ENCODE measurements at regions not wholly inside any gene's neighbourhood (a gene's known extent, or its start where the extent isn't known, plus 50 kb on each side); places are given as distances from the start of the nearest gene placed in this dataset.

DNA sequence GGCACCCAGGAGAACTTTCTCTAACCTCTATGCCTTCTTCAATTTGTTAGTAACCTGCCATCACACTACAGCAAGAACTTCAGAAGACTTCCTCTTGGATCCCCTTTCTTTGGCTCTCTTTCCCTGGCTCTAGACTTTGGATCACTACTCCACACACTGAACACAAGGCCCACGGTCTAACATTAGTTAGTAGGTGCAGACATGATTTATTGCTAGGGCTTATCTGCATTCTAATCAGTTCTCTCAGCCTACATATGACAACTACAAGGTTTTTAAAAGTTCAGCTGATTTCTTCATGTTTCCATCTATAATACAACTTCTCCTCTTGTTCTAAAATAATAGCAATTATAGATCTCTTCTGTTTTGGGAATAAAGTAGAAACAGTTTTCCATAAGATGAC lies 209.1 kb upstream of the ANXA10 start:
- DNase-seq, result no peak

DNA sequence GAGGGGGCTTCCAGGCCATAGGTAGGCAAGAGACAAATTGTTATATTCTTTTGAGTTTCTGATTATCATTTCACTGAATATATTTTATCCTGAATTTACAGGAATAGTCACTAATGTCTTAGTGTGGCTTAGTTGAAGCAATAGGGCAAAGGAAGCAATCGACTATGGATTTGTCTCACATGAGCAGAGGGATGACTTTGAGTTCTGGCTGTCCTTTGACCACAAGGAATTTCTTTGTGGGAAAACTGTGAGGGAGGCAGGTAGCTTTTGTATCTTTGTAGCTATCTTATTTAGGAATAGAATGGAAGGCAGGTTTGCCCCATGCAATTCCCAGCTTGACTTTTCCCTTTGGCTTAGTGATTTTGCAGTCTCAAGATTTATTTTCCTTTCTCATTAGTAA lies 207.3 kb upstream of the ANXA10 start:
- DNase-seq, result no peak
- Mint-ChIP-seq H3K27ac (ENCODE audit: unreplicated experiment) (no peak overlapping the region), H3K36me3 (ENCODE audit: insufficient read depth, unreplicated experiment) (no peaks in the 10 kb centered on the region), H3K4me3 (ENCODE audit: low read depth, unreplicated experiment) (no peak overlapping the region), H3K27me3 (ENCODE audit: unreplicated experiment) (no peaks in the 10 kb centered on the region), H3K9me3 (ENCODE audit: low read depth, unreplicated experiment) (no peaks in the 10 kb centered on the region), H3K4me1 (ENCODE audit: low read depth, unreplicated experiment) (no peaks in the 10 kb centered on the region)
- no TSS peak for BruUV-seq (replicated peaks)
- intact Hi-C loops (cut with micrococcal nuclease; ENCODE audit: unreplicated experiment), result no loop called here
- TF ChIP-seq, protein P1, sequence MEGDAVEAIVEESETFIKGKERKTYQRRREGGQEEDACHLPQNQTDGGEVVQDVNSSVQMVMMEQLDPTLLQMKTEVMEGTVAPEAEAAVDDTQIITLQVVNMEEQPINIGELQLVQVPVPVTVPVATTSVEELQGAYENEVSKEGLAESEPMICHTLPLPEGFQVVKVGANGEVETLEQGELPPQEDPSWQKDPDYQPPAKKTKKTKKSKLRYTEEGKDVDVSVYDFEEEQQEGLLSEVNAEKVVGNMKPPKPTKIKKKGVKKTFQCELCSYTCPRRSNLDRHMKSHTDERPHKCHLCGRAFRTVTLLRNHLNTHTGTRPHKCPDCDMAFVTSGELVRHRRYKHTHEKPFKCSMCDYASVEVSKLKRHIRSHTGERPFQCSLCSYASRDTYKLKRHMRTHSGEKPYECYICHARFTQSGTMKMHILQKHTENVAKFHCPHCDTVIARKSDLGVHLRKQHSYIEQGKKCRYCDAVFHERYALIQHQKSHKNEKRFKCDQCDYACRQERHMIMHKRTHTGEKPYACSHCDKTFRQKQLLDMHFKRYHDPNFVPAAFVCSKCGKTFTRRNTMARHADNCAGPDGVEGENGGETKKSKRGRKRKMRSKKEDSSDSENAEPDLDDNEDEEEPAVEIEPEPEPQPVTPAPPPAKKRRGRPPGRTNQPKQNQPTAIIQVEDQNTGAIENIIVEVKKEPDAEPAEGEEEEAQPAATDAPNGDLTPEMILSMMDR (IDR thresholded peaks at IDR 0.05; ENCODE audit: unreplicated experiment), result no peak
- CTCF ChIA-PET, result no interaction called here

More for the DNA sequence above, 209.1 kb upstream of the ANXA10 start:
- TF ChIP-seq, protein P1 (IDR thresholded peaks at IDR 0.05; ENCODE audit: unreplicated experiment), result no peak
- CTCF ChIA-PET, result interaction anchor here (0.5 kb wide), 1 partner anchor 96 kb away, joined by 3 read pairs; no protein-coding TSS in a partner anchor
- H3K4me1 Mint-ChIP-seq (ENCODE audit: low read depth, unreplicated experiment), result no peaks in the 10 kb centered on the region
- H3K4me3 Mint-ChIP-seq (ENCODE audit: low read depth, unreplicated experiment), result no peak overlapping the region
- BruUV-seq (replicated peaks), result no TSS peak
- intact Hi-C loops (cut with micrococcal nuclease; ENCODE audit: unreplicated experiment), result no loop called here
- H3K36me3 Mint-ChIP-seq (ENCODE audit: insufficient read depth, unreplicated experiment), result no peaks in the 10 kb centered on the region
- H3K27ac Mint-ChIP-seq (ENCODE audit: unreplicated experiment), result no peak overlapping the region
- no peaks in the 10 kb centered on the region for H3K27me3 Mint-ChIP-seq (ENCODE audit: unreplicated experiment)
- H3K9me3 Mint-ChIP-seq (ENCODE audit: low read depth, unreplicated experiment), result no peaks in the 10 kb centered on the region

DNA sequence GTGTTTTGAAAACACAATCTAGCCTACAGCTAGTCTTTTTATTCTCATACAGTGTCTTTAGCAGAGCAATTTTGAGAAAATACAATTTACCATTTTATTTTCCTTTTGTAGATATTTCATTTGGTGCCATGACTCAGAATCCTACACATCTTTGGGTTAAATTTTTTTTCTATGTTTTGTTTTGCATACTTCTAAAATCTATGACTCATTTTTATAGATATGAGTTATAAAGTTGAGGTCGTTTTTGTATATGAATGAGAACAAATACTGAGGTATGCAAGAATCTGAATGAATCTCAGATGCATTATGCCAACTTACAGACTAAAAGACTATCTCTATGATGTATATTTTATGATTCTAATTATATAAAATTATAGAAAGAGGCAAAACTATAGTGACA lies 206.5 kb upstream of the ANXA10 start:
- TF ChIP-seq, protein P1 (IDR thresholded peaks at IDR 0.05; ENCODE audit: unreplicated experiment), result no peak
- H3K27ac Mint-ChIP-seq (ENCODE audit: unreplicated experiment), result no peak overlapping the region
- H3K4me3 Mint-ChIP-seq (ENCODE audit: low read depth, unreplicated experiment), result no peak overlapping the region
- no TSS peak for BruUV-seq (replicated peaks)
- DNase-seq, result no peak
- intact Hi-C loops (cut with micrococcal nuclease; ENCODE audit: unreplicated experiment), result no loop called here
- H3K4me1 Mint-ChIP-seq (ENCODE audit: low read depth, unreplicated experiment), result no peaks in the 10 kb centered on the region
- H3K36me3 Mint-ChIP-seq (ENCODE audit: insufficient read depth, unreplicated experiment), result no peaks in the 10 kb centered on the region
- CTCF ChIA-PET, result no interaction called here
- H3K27me3 Mint-ChIP-seq (ENCODE audit: unreplicated experiment), result no peaks in the 10 kb centered on the region
- no peaks in the 10 kb centered on the region for H3K9me3 Mint-ChIP-seq (ENCODE audit: low read depth, unreplicated experiment)

DNA sequence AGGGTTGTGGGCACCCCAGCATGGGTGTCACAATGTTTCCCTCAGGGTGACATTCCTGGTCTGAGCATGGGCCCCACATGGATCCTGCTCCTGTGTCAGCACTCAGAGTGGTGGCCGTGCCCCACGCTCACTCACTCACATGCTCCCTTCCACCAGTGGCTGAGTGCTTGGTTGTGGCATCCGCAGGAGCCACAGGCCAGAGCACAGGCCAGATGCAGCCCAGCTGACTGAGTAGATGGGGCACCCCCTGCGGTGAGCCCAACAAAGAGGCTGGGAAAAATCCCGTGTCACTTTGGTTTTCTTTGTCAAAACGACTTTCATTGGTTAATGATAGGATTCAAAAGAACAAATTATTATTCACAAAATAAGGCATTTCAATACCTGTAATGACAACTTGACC lies 204.6 kb upstream of the ANXA10 start:
- TF ChIP-seq, protein P1 (IDR thresholded peaks at IDR 0.05; ENCODE audit: unreplicated experiment), result no peak
- H3K27ac Mint-ChIP-seq (ENCODE audit: unreplicated experiment), result no peak overlapping the region
- CTCF ChIA-PET, result no interaction called here
- no peaks in the 10 kb centered on the region for H3K4me1 Mint-ChIP-seq (ENCODE audit: low read depth, unreplicated experiment)
- no peaks in the 10 kb centered on the region for H3K36me3 Mint-ChIP-seq (ENCODE audit: insufficient read depth, unreplicated experiment)
- no TSS peak for BruUV-seq (replicated peaks)
- no peak for DNase-seq
- intact Hi-C loops (cut with micrococcal nuclease; ENCODE audit: unreplicated experiment), result no loop called here
- no peak overlapping the region for H3K4me3 Mint-ChIP-seq (ENCODE audit: low read depth, unreplicated experiment)
- no peaks in the 10 kb centered on the region for H3K27me3 Mint-ChIP-seq (ENCODE audit: unreplicated experiment)
- no peaks in the 10 kb centered on the region for H3K9me3 Mint-ChIP-seq (ENCODE audit: low read depth, unreplicated experiment)

Data from Calu3 (cell line).